ENCODE measurements at regions not wholly inside any gene's neighbourhood (a gene's known extent, or its start where the extent isn't known, plus 50 kb on each side); places are given as distances from the start of the nearest gene placed in this dataset.
"Not testable (repeated sequence)": the region's sequence is repeated elsewhere in the genome, so short reads cannot be mapped to it uniquely, and the experiment has no call there.

- TF ChIP-seq CTCF, POLR2A (IDR thresholded peaks at IDR 0.05): not testable (repeated sequence)
These were observed 1923.7 kb upstream of the AGA start for GRCh38 chr4:179365932-179366331.
